NK-92 (cell line): ENCODE measurements at regions not wholly inside any gene's neighbourhood (a gene's known extent, or its start where the extent isn't known, plus 50 kb on each side); places are given as distances from the start of the nearest gene placed in this dataset.

Source experiments
- DNase-seq: peaks from one replicate; lab custom pipeline; 2025; ENCODE audit not compliant: unreplicated experiment; lab: John Stamatoyannopoulos, UW

DNA sequence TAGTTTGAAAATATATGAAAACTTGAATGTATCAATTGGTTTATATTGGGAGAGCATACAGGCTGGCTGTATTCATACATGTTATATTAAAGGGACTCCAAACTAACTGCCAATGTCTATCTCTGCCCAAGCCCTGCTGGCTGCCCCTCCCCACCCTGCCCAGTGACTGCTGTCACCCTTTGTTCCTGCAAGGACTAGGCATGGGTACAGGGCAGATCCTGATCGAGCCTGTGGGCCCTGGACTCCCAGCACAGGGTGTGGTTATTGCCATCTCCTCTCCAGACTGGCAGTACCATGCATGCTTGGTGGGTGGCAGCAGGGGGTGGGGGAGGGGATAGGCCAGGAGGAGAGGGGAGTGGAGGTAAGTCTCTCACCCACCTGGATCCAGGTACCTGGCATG lies 167.5 kb upstream of the RASGEF1B start:
- no peak for DNase-seq

DNA sequence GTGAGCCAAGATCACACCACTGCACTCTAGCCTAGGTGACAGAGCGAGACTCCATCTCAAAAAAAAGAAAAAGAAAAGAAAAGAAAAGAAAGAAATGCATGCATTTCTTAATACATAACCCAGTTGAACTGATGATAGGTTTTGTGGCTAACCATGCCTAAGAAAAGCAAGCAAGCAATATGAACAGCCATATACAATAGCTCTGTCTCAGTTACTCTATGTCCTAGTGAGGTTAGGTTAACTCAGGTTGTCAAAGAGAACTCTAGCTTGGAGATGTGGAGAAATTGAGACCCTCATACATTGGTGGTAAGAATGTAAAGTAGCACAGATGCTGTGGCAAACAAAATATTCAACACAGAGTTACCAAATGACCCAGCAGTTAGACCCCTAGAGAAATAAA lies 167.0 kb upstream of the RASGEF1B start:
- DNase-seq: no peak

- DNase-seq: no peak
These were observed 164.0 kb upstream of the RASGEF1B start for GRCh38 chr4:81635739-81636138.

DNA sequence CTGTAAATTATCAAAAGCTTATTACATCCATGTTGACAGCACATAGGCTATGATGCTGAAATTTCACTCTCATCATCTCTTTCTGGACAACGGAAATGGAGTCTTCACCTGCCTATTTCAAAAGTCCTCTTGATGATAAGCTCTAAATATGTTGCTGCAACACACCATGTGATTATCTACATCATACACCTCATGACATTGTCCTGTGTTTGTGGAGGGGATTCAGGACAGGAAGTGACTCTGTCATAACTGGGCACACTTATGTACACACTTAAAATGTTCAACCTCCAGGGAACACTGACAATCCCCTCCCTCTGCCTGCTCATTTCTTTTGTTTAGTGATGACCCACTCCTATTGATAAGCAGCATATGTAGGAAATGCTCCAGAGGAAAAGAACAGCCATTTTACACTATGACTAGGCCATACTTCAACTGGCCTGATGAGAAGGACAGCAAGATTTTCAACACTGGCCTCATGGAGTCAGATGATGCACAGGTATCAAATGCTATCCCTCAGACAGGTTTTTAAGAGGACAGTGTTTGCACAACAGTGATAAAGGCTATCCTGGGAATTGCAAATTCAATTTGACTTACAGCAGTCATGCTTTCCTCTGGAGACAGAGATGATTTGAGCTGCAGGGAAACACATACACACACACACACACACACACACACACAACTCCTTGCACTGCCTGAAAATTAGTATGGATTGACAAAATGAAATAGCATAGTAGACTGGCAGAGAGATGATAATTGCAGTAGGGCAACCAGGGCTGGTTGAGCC lies 163.3 kb upstream of the RASGEF1B start:
- no peak for DNase-seq

GRCh38 chr4:81634165-81634564 lies 162.5 kb upstream of the RASGEF1B start:
- no peak for DNase-seq

GRCh38 chr4:81632581-81633299 lies 161.0 kb upstream of the RASGEF1B start:
- DNase-seq: no peak

DNA sequence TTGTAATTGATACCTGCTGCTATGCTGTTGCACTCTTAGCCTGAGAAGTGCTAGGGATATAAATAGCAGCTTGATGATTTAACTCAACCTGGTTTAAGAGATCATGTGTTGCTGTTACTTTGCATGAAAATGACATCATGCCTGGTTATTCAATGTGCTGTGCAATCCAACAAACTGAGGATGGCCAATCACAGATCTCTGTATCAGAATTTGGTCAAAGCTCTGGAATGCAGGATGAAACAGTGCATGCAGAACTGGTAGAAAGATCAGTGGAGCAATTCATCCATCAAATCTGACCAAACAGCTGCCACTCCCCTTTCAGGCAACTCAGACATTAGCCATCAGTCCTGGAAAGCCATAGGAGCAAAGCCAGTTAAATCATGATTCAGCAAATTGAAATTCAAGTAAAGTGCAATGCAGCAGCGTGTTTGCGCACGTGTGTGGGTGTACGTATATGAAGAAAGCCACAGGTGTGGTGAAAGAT lies 160.3 kb upstream of the RASGEF1B start:
- no peak for DNase-seq

DNA sequence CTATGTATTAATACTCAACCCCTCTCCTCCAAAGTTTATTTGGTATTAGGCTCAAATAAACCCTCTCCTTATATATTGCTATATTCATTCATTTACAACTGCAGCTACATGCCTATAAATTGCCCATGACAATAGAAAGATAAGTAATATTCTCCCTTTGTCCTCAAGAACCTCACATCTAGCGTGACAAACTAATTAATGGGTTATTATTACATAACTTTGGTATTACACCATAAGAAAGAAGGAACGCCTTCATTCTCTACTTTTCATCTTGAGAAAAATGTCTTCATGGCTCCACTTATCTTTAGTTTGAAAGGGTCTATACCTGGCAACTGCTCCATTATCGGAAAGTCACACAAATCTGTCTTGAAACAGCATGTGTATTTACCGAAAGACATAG lies 157.7 kb upstream of the RASGEF1B start:
- no peak for DNase-seq

DNA sequence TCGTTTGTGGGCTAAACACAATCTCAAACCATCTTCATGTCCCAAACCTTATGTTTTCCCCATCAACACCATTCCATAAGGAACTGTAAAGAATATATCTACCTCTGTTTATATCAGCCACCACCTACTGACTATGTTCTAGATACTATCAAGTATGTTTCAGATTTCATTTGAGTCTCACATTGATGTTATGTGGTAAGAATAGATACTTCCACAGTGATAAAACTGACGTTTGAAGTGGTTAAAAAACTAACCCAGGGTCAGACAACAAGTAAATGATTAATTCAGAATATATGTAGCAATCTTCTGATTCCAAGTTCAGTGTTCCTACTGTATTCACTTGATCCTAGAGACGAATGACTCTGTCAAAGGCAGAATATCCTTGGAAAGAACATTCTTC lies 156.8 kb upstream of the RASGEF1B start:
- DNase-seq: no peak

- DNase-seq: no peak
These were observed 155.9 kb upstream of the RASGEF1B start for GRCh38 chr4:81627590-81627989.

GRCh38 chr4:81626851-81627250 lies 155.1 kb upstream of the RASGEF1B start:
- no peak for DNase-seq

GRCh38 chr4:81625422-81626417 lies 154.0 kb upstream of the RASGEF1B start:
- DNase-seq: no peak

GRCh38 chr4:81623434-81623833 lies 151.7 kb upstream of the RASGEF1B start:
- no peak for DNase-seq

GRCh38 chr4:81622474-81623184 lies 150.9 kb upstream of the RASGEF1B start:
- no peak for DNase-seq

- no peak for DNase-seq
These were observed 150.3 kb upstream of the RASGEF1B start for GRCh38 chr4:81622028-81622427.

GRCh38 chr4:81621490-81621889 lies 149.8 kb upstream of the RASGEF1B start:
- no peak for DNase-seq

DNA sequence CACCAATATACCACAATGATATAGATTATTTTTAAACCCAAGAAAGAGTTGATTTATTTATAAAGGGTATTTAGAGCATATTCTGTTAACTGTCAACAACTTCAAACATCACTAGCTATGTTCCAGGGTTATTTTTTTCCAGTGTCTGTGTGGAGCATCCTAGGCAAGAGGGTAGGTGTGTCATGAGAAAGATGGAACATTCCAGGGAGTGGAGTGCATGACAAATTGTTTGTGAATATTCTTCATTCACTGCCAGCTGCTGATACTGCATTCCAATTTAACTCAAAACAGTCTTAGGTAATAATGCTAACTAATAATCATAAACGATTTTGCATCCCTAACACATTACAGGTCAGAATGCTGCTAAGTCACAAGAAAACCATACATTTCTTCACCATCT lies 148.7 kb upstream of the RASGEF1B start:
- no peak for DNase-seq

DNA sequence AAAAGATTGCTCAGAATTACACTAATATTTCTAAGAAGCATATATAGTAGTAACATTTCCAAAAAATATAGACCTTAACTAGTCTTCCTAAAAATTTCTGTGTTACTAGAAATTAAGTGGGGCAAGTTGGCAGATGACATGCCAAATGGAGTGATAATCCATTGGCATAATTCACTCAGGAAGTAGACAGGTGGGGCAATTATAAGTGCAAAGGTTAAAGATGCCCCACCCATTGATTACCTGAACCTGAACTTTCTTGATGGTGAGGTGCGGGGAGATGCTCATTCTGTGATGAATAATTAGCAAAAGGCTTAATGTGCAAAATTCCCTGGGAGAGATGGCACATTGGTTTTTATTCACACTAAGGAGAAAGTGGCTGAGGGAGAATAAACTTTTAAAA lies 145.8 kb upstream of the RASGEF1B start:
- no peak for DNase-seq

DNA sequence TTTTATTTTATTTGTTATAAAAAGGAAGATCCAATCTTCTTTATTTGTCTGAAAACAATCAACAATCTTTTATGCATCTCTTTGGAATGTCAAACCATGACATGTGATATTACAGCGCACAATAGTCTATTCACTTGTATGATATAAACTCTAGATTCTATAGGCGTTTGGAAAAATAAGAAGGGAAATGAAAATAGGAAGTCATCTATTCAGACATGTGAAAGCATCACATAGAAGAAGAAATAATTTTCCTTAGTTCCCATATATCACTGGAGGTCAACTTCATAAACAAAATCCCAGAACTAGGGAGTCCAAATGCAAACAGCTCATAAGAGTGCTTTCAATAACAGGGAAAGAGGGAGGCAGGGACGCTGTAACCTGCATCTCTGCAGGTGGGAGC lies 139.5 kb upstream of the RASGEF1B start:
- no peak for DNase-seq

DNA sequence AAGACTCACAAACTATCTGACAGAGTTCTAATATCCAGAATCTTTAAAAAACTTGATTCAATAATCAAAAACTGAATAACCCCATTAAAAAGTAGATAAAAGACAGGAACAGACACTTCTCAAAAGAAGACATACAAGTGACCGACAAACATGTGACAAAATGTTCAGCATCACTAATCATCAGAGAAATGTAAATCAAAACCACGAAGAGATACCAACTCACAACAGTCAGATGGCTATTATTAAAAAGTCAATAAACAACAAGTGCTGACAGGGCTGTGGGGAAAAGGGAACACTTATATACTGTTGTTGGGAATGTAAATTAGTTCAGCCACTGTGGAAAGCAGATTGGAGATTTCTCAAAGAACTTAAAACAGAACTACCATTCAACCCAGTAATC lies 138.1 kb upstream of the RASGEF1B start:
- DNase-seq: no peak

GRCh38 chr4:81607950-81608349 lies 136.2 kb upstream of the RASGEF1B start:
- DNase-seq: no peak
